ENCODE measurements at regions not wholly inside any gene's neighbourhood (a gene's known extent, or its start where the extent isn't known, plus 50 kb on each side); places are given as distances from the start of the nearest gene placed in this dataset.
"Not testable (repeated sequence)": the region's sequence is repeated elsewhere in the genome, so short reads cannot be mapped to it uniquely, and the experiment has no call there.

- no peak for DNase-seq (ENCODE audit: low read depth)
Observed at GRCh38 chr4:138439143-138439581, 197.0 kb upstream of the SLC7A11 start.

GRCh38 chr4:138438608-138439007 lies 196.5 kb upstream of the SLC7A11 start:
- DNase-seq (ENCODE audit: low read depth) = no peak

- no peak for DNase-seq (ENCODE audit: low read depth)
Observed at GRCh38 chr4:138437263-138437851, 195.2 kb upstream of the SLC7A11 start.

GRCh38 chr4:138435733-138436132 lies 193.6 kb upstream of the SLC7A11 start:
- not testable (repeated sequence) for DNase-seq (ENCODE audit: low read depth)

GRCh38 chr4:138435046-138435445 lies 192.9 kb upstream of the SLC7A11 start:
- DNase-seq (ENCODE audit: low read depth) = not testable (repeated sequence)

- DNase-seq (ENCODE audit: low read depth) = no peak
Observed at GRCh38 chr4:138428611-138429010, 186.5 kb upstream of the SLC7A11 start.

- DNase-seq (ENCODE audit: low read depth) = no peak
Observed at GRCh38 chr4:138426786-138427185, 184.6 kb upstream of the SLC7A11 start.

- no peak for DNase-seq (ENCODE audit: low read depth)
Observed at GRCh38 chr4:138420471-138420870, 178.3 kb upstream of the SLC7A11 start.

- DNase-seq (ENCODE audit: low read depth) = no peak
Observed at GRCh38 chr4:138414202-138414601, 172.1 kb upstream of the SLC7A11 start.

GRCh38 chr4:138413273-138413672 lies 171.1 kb upstream of the SLC7A11 start:
- DNase-seq (ENCODE audit: low read depth) = no peak

- no peak for DNase-seq (ENCODE audit: low read depth)
Observed at GRCh38 chr4:138412847-138413246, 170.7 kb upstream of the SLC7A11 start.

- no peak for DNase-seq (ENCODE audit: low read depth)
Observed at GRCh38 chr4:138410266-138410665, 168.1 kb upstream of the SLC7A11 start.

GRCh38 chr4:138409670-138410069 lies 167.5 kb upstream of the SLC7A11 start:
- DNase-seq (ENCODE audit: low read depth) = no peak

- no peak for DNase-seq (ENCODE audit: low read depth)
Observed at GRCh38 chr4:138408758-138409157, 166.6 kb upstream of the SLC7A11 start.

- DNase-seq (ENCODE audit: low read depth) = no peak
Observed at GRCh38 chr4:138407329-138407728, 165.2 kb upstream of the SLC7A11 start.

- DNase-seq (ENCODE audit: low read depth) = no peak
Observed at GRCh38 chr4:138406876-138407275, 164.7 kb upstream of the SLC7A11 start.

GRCh38 chr4:138405934-138406567 lies 163.9 kb upstream of the SLC7A11 start:
- DNase-seq (ENCODE audit: low read depth) = no peak

GRCh38 chr4:138405466-138405891 lies 163.3 kb upstream of the SLC7A11 start:
- no peak for DNase-seq (ENCODE audit: low read depth)

GRCh38 chr4:138404801-138405200 lies 162.7 kb upstream of the SLC7A11 start:
- DNase-seq (ENCODE audit: low read depth) = no peak

- no peak for DNase-seq (ENCODE audit: low read depth)
Observed at GRCh38 chr4:138404251-138404650, 162.1 kb upstream of the SLC7A11 start.

GRCh38 chr4:138401334-138401733 lies 159.2 kb upstream of the SLC7A11 start:
- no peak for DNase-seq (ENCODE audit: low read depth)

- no peak for DNase-seq (ENCODE audit: low read depth)
Observed at GRCh38 chr4:138400543-138400942, 158.4 kb upstream of the SLC7A11 start.

- no peak for DNase-seq (ENCODE audit: low read depth)
Observed at GRCh38 chr4:138400066-138400465, 157.9 kb upstream of the SLC7A11 start.

GRCh38 chr4:138399081-138399480 lies 156.9 kb upstream of the SLC7A11 start:
- DNase-seq (ENCODE audit: low read depth) = no peak
